Peyer's patch (tissue), 4 donors: ENCODE measurements at regions not wholly inside any gene's neighbourhood (a gene's known extent, or its start where the extent isn't known, plus 50 kb on each side); places are given as distances from the start of the nearest gene placed in this dataset.

Source experiments
- CTCF ChIP-seq, 6 experiments: fragments of 450-650 bp in 4 of 6; fragments of 200-600 bp in 2 of 6; sonication (generic) in 1 of 6; IDR thresholded peaks; one replicate each; pipeline ENCODE4 v1.5.1; 2017 to 2019; ENCODE audit warnings: antibody characterized with exemption in 6 of 6, mild to moderate bottlenecking in 3 of 6, moderate library complexity in 1 of 6
- POLR2A ChIP-seq, 2 donors: fragments of 450-650 bp; IDR thresholded peaks; one replicate each; pipeline ENCODE4 v1.5.1; 2017; ENCODE audit warnings: antibody characterized with exemption in 2 of 2, mild to moderate bottlenecking in 2 of 2, moderate library complexity in 2 of 2

DNA sequence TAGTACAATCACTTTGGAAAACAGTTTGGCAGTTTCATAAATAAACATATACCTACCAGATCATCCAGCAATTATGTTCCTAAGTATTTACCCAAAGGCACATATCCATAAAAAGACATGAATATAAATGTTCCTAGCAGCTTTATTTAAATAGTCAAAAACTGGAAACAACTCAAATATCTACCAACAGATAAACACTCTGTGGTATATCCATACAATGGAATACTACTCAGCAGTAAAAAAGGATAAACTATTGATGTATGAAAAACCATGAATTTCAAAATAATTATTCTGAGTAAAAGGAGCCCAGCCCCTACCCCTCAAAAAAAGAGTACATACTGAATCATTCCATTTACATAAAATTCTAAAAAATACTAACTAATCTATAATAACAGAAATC lies 232.7 kb upstream of the SLC30A5 start:
- TF ChIP-seq CTCF (IDR thresholded peaks at IDR 0.05) (no peak), POLR2A (IDR thresholded peaks at IDR 0.05) (no peak)
